GM18907 (cell line): ENCODE measurements at regions not wholly inside any gene's neighbourhood (a gene's known extent, or its start where the extent isn't known, plus 50 kb on each side); places are given as distances from the start of the nearest gene placed in this dataset.
"Not testable (repeated sequence)": the region's sequence is repeated elsewhere in the genome, so short reads cannot be mapped to it uniquely, and the experiment has no call there.

Source experiments
- ATAC-seq: cut with Tn5 transposase; IDR thresholded peaks from one replicate; pipeline ENCODE4 v1.9.1; 2021; ENCODE audit warnings: mild to moderate bottlenecking, moderate library complexity; ENCODE audit not compliant: unreplicated experiment

- no peak for ATAC-seq
These were observed 316.5 kb upstream of the ADARB2 start for GRCh38 chr10:2053805-2054204.

- no peak for ATAC-seq
These were observed 313.8 kb upstream of the ADARB2 start for GRCh38 chr10:2051108-2051507.

- ATAC-seq = no peak
These were observed 312.2 kb upstream of the ADARB2 start for GRCh38 chr10:2049560-2049959.

GRCh38 chr10:2048337-2048973, 311.1 kb upstream of the ADARB2 start:
- no peak for ATAC-seq

GRCh38 chr10:2047679-2048078, 310.4 kb upstream of the ADARB2 start:
- ATAC-seq = no peak

- ATAC-seq = no peak
These were observed 306.1 kb upstream of the ADARB2 start for GRCh38 chr10:2043379-2043778.

GRCh38 chr10:2038036-2038435, 300.7 kb upstream of the ADARB2 start:
- ATAC-seq = no peak

- ATAC-seq = no peak
These were observed 299.9 kb upstream of the ADARB2 start for GRCh38 chr10:2037246-2037645.

GRCh38 chr10:2036209-2036608, 298.9 kb upstream of the ADARB2 start:
- no peak for ATAC-seq

- no peak for ATAC-seq
These were observed 292.7 kb upstream of the ADARB2 start for GRCh38 chr10:2030046-2030445.

- no peak for ATAC-seq
These were observed 289.6 kb upstream of the ADARB2 start for GRCh38 chr10:2026936-2027335.

- ATAC-seq = not testable (repeated sequence)
These were observed 287.4 kb upstream of the ADARB2 start for GRCh38 chr10:2024750-2025149.

GRCh38 chr10:2023687-2024086, 286.4 kb upstream of the ADARB2 start:
- no peak for ATAC-seq

GRCh38 chr10:2022401-2022800, 285.1 kb upstream of the ADARB2 start:
- ATAC-seq = no peak

- no peak for ATAC-seq
These were observed 283.5 kb upstream of the ADARB2 start for GRCh38 chr10:2020836-2021235.

- no peak for ATAC-seq
These were observed 282.5 kb upstream of the ADARB2 start for GRCh38 chr10:2019803-2020202.

- ATAC-seq = no peak
These were observed 282.0 kb upstream of the ADARB2 start for GRCh38 chr10:2019281-2019680.

- ATAC-seq = no peak
These were observed 277.2 kb upstream of the ADARB2 start for GRCh38 chr10:2014541-2014940.

- no peak for ATAC-seq
These were observed 274.9 kb upstream of the ADARB2 start for GRCh38 chr10:2012209-2012608.

- no peak for ATAC-seq
These were observed 273.9 kb upstream of the ADARB2 start for GRCh38 chr10:2011106-2011716.

GRCh38 chr10:2005546-2005945, 268.2 kb upstream of the ADARB2 start:
- ATAC-seq = no peak

- ATAC-seq = no peak
These were observed 255.6 kb upstream of the ADARB2 start for GRCh38 chr10:1992930-1993329.

- ATAC-seq = no peak
These were observed 251.8 kb upstream of the ADARB2 start for GRCh38 chr10:1989090-1989489.
